GM19468 (cell line): ENCODE measurements at regions not wholly inside any gene's neighbourhood (a gene's known extent, or its start where the extent isn't known, plus 50 kb on each side); places are given as distances from the start of the nearest gene placed in this dataset.

Experiments used
- ATAC-seq: cut with Tn5 transposase; IDR thresholded peaks from one replicate; pipeline ENCODE4 v1.9.1; 2021; ENCODE audit warnings: mild to moderate bottlenecking, moderate library complexity, moderate number of reproducible peaks; ENCODE audit not compliant: unreplicated experiment; ENCODE audit errors: extremely low read depth

- ATAC-seq: no peak
Measured at GRCh38 chr10:21230219-21230618, 295.3 kb downstream of the SKIDA1 start.

GRCh38 chr10:21217748-21218367 is 307.6 kb downstream of the SKIDA1 start:
- ATAC-seq: no peak

GRCh38 chr10:21217107-21217506 is 308.4 kb downstream of the SKIDA1 start:
- ATAC-seq: no peak

GRCh38 chr10:21214329-21214728 is 311.2 kb downstream of the SKIDA1 start:
- no peak for ATAC-seq

- ATAC-seq: no peak
Measured at GRCh38 chr10:21213381-21213780, 312.1 kb downstream of the SKIDA1 start.

GRCh38 chr10:21212912-21213311 is 312.6 kb downstream of the SKIDA1 start:
- ATAC-seq: no peak

GRCh38 chr10:21212348-21212747 is 313.1 kb downstream of the SKIDA1 start:
- no peak for ATAC-seq

- ATAC-seq: no peak
Measured at GRCh38 chr10:21209495-21209894, 312.4 kb upstream of the NEBL start.

GRCh38 chr10:21208666-21209316 is 311.7 kb upstream of the NEBL start:
- ATAC-seq: no peak

- ATAC-seq: no peak
Measured at GRCh38 chr10:21207852-21208646, 310.9 kb upstream of the NEBL start.

- ATAC-seq: no peak
Measured at GRCh38 chr10:21205328-21205727, 308.2 kb upstream of the NEBL start.

- no peak for ATAC-seq
Measured at GRCh38 chr10:21203473-21204107, 306.5 kb upstream of the NEBL start.

GRCh38 chr10:21202776-21203462 is 305.8 kb upstream of the NEBL start:
- ATAC-seq: no peak

- ATAC-seq: no peak
Measured at GRCh38 chr10:21199501-21199900, 302.4 kb upstream of the NEBL start.

GRCh38 chr10:21197838-21198237 is 300.7 kb upstream of the NEBL start:
- ATAC-seq: no peak

GRCh38 chr10:21196822-21197395 is 299.8 kb upstream of the NEBL start:
- no peak for ATAC-seq

- ATAC-seq: no peak
Measured at GRCh38 chr10:21195252-21195651, 298.1 kb upstream of the NEBL start.

GRCh38 chr10:21194510-21194993 is 297.4 kb upstream of the NEBL start:
- no peak for ATAC-seq

- no peak for ATAC-seq
Measured at GRCh38 chr10:21193196-21193595, 296.1 kb upstream of the NEBL start.

- ATAC-seq: no peak
Measured at GRCh38 chr10:21191512-21191911, 294.4 kb upstream of the NEBL start.
